HG03280 (cell line): ENCODE measurements at regions not wholly inside any gene's neighbourhood (a gene's known extent, or its start where the extent isn't known, plus 50 kb on each side); places are given as distances from the start of the nearest gene placed in this dataset.
"Not testable (repeated sequence)": the region's sequence is repeated elsewhere in the genome, so short reads cannot be mapped to it uniquely, and the experiment has no call there.

ENCODE experiments used
- ATAC-seq: cut with Tn5 transposase; IDR thresholded peaks from one replicate; pipeline ENCODE4 v1.9.1; 2021; ENCODE audit warnings: mild to moderate bottlenecking, moderate library complexity; ENCODE audit not compliant: unreplicated experiment

DNA sequence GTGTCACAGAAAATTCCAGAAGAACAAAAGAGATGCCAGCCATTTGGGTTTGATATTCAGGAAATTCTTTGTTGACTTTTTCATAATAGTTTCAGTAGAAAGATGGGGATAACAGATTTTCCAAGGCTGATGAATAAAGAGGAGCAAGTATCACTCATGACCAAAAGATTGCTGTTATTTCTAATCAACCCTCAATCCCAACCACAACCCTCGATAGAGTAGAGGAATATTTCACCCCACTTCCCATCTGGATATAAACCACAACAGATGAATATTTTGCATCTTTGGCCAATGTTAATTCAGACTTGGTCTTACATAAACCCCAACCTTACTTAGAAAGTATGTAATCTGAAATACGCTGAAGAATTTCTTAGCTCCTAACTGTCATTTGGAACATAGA lies 232.4 kb downstream of the SEC16B start:
- ATAC-seq: no peak

DNA sequence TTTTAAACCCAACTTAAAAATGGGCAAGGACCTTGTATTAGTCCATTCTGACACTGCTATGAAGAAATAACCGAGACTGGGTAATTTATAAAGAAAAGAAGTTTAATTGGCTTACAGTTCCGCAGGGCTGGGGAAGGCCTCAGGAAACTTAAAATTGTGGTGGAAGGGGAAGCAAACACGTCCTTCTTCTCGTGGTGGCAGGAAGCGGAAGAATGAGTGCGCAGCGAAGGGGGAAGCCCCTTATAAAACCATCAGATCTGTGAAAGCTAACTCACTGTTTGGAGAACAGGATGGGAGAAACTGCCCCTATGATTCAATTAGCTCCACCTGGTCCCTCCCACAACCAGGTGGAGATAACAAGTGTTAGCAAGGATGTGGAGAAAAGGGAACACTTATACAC lies 237.7 kb downstream of the SEC16B start:
- no peak for ATAC-seq

DNA sequence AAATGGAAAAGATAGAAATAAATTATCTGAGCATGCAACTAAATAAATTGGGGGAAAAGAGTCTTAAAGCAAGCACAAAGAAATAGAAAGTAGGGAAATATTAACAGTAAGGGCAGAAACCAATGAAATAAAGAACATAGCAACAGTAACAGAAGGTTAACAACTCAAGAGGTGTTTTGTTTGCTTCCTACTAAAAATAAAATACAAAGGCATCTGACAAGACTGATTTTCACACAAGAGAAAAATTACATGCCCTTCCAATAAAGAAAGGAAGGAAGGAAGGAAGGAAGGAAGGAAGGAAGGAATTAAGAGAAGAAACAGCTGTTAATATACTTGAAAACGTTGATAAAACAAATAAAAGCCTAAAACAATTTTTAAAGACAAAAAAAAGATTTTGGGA lies 240.2 kb downstream of the SEC16B start:
- no peak for ATAC-seq

DNA sequence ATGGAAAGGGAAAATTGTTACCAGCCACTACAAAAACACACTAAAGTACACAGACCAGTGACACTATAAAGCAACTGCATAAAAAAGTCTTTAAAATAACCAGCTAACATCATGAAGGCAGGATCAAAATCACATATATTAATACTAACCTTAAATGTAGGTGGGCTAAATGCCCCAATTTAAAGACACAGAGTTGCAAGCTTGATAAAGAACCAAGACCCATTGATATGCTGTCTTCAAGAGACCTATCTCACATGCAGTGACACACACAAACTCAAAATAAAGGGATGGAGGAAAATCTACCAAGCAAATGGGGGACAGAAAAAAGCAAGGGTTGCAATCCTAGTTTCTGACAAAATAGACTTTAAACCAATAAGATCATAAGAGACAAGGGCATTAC lies 246.3 kb downstream of the SEC16B start:
- no peak for ATAC-seq

DNA sequence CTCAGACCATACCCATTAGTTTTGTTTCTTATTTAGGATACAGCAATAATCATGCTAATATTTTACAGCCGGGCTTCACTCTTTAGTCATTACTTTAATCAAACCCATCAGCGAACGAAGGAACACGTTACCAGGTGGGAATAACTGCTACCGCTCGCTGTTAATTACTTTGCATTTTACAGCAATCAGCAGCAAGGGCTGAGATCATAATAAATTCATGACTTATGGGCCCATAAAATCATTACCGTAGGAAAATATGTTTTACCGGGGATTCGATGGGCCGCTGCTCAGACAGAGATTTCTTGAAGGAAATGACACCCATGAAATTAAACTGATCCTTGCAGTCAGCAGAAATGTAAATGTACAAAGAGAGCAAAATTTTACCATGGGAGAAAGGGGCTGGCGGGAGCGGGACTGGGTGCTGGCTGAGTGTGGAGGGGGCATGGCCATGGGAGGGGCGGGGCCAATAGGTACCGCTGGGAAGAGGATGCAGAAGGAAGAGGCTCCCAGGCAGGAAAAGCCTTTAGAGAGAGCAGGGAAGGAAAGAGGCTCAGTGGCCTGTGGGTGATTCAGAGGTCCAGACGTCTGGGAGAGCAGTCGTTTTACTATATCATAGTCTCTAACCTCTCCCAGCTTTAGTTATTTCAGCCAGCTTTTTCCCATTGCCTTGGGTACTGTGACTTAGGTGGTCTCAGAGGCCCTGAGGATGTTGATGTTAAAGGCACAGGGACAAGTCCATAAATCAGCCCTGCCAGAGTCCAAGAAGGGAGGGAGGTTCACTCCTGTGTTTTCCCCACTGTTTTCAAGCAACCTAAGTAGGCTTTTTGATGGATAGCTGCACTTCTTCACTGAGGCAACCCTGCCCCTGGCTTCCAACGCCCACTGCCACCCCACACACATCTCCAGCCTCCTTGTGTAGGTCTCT lies 258.9 kb downstream of the SEC16B start:
- ATAC-seq: no peak

DNA sequence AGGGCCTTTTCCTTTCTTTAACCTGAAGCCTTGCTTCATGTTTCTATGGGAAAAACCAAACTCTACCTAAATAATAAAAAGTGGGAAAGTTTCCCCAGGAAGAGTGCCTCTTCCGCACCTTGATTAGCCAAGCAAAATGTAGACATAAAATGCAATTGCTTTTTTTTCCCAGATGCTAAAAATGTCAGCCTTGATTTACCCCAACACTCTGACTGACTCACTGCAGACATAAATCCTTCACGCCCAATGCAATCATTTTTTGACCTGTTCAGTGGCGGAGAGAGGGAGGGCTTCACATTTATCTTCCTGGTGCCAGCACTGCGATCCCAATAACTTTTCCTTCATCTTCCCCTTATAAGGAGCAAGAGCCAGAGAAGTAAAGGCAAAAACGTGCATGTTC lies 261.5 kb downstream of the SEC16B start:
- no peak for ATAC-seq

DNA sequence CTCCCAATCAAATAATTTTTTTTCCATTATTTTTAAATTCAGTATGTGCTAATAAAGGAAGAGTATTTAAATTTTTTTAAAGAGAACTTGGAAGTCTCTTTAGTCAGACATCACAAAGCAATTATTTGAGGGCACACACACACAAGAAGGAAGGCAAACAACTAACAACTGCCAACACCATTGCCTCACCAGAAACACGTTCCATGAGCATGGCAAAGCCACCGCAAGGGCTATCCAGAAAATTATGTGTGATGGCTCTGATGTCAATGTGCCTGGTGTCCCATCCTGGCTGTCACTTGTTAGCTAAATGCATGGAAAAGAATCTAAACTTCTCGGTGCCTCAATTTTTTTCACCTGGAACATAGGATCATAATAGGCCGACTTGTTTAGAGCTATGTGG lies 262.9 kb downstream of the SEC16B start:
- no peak for ATAC-seq

DNA sequence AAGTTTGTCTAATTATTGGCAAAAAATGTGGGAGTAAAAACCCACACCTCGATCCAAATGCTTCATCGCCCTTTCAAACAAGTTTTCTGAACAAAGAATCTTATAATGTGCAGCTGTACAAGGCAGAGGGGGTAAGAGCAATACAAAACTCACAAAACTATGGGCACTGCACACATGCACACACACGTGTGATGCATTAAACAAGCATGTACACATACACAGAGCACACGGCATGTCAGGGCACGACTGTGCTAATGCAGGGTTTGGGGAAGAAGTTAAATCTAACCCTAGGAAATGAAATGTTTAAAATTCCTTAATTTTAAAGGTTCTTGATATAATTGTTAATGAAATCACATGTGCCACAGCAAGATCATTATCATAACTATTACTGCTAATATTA lies 264.0 kb downstream of the SEC16B start:
- no peak for ATAC-seq

DNA sequence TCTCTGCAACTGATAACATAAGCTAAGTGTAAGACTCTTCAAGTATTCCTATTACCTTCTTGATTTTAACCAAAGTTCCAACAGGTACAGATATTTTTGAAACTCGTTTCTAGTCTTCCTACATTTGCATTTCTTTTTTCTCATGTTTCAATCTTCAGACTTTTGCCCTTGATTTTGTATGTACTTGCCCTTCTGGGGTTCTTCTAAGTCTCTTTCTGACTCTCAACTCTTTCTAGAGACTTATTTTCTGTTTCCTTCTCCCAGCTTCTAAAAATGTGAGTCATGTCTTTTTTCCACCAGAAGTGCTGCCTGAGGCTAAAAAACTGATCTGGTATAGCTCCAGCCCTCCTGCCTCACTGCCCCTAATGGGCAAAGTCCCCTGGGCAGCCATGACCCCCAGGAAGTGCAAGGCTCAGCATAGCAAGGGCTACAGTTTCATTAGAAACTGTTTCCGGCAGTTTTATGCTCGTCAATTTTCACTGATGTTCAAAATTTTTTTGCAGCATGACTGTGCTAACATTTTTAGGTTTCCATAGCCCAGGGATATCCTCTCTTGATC lies 265.9 kb downstream of the SEC16B start:
- ATAC-seq: no peak

DNA sequence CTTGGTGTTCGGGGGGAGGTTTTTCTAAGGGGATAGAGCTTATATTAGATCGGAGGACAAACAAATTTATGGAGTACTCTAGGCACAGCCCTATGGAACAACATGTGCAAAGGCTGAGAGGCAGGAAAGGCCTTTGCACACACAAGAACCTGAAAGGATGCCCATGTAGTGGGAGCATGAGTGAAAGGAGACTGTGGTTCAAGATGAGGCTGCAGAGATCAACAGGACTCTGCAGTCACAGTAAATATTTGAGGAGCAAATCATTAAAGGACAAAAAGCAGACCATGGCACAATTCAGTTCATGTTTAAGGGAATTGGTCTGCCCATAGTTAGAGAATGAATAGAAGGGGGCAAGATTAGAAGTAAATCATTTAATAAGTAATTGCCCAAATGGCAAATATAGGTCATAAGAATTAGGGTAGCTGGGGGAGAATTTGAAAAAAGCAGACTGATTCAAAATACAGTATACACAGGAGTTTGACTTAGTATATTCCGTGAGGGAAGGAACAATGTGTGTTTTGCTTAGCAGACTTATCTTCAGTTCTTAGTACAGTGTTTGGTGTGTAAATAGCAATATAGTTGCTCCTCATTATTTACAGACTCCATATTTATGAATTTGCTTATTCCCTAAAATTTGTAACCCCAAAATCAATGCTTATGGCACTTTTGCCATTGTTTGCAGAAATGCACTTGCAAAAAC lies 268.1 kb downstream of the SEC16B start:
- no peak for ATAC-seq

DNA sequence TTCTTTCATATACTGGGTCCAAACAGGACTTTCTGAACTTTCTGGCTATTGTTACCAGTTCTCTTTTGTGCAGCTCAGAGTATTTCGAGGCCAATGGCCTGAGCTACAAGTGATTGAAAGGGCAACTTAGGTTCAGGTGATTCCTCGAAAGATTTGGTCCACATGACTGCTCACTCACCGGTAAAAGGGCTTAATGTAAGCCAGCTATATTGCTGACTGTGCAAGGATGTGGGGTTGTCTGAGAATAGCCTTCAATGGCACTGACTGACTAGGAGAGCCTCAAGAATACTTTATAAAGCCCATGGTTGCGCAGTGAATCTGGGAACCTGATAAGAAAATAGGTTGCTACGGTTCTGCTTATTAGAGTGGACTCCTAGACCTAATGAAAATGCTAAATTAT lies 269.0 kb downstream of the SEC16B start:
- no peak for ATAC-seq

DNA sequence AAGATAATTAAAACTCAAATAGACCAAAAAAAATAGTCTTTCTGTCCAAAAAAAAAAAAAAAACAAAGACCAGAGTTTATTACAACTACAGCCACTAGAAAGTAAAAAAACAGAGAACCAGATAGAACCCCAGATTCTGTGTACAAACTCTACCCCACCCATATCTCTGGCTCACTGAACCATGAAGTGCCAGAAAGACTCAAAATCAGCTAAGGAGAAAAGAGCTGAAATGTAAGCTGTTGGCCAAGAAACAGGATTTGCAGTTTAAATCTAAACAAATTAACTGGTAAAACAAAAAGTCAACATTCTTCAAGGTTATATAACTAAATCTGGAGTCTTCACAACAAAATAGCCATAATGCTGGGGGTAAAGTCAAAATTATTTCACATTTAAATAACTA lies 278.9 kb downstream of the SEC16B start:
- no peak for ATAC-seq

DNA sequence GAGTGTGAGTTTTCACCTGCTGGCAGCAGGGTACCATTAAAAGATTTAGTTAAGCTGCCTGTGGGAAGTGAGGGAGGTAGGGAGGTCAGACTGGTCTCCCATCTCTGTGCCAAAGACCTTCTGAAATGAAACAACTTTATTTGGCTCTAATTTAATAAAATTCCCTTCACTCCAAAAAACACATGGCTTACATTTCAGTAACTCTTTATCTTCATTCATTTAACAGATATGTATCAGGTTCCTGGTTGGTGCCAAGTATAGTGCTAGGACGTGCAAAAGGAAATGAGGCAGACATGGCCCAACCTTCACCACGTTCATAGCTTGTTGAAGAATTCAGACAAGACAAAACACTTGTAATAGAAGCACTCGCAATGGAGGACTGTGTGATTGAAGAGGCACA lies 282.3 kb downstream of the SEC16B start:
- no peak for ATAC-seq

DNA sequence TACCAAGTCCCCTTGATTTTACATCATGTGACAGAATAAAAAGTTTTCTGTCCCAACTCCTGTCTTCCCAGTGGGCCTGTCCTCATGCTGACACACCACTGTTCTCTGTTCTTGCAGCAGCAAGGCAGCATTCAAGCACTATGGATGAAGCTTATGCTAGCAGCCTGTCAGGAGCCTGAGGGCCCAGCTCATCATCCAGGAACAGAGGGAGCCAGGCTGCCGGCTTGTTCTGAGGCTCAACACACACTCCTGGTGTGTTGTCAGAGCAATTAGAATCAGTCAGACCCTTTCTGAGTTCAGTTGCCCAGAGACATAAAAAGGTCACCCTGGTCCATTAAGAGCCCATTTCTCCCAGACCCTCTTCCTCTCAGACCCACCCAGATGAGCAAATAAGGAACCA lies 282.9 kb downstream of the SEC16B start:
- no peak for ATAC-seq

DNA sequence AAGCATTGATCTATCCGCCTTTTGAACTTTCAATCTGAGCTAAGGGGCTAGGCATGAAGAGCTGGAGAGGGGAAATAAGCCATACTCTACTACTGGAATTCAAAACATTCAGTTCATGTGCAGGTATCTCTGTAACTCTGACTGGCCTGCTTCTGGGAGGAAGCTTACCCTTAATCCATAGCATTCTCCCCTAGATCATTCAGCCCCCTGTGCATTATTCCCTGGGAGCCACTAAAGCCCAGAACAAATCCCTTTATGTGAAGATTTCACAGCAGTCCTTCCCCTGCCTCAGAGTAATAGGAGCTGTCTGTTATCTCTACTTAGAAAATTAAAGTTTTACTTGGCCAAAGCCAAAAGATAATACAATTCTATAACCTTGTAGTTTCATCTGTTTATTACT lies 300.7 kb downstream of the SEC16B start:
- ATAC-seq: no peak

DNA sequence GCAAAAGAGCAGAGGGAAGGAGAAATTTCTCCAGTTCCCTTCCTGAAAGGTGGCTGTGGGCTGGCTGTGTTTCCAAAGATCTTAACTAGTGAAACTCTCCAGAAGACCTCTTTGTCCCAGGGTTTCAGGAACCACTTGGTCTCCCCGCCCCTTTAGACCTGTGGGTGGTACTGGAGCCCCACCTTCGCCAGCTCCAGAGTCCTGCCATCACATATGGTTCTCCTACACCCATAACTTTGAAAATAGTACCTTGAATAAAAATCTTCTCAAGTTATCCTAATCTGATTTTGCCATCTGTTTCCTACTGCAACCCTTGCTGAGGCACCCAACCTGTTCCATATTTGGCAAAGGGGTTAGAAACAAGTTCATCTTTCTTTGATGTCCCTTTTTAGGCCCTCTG lies 303.9 kb downstream of the SEC16B start:
- ATAC-seq: no peak

DNA sequence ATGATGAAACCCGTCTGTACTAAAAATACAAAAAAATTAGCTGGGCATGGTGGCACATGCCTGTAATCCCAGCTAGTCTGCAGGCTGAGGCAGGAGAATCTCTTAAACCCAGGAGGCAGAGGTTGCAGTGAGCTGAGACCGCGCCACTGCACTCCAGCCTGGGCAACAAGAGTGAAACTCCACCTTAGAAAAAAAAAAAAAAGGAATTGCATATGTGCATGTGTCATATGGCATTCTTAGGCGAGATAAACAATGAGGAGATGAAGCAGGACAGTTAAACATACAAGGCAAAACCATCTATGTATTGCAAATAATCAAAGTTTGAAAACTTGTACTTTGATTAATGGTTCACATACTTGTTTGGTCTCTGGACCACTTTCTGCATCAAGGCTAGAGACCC lies 305.1 kb downstream of the SEC16B start:
- ATAC-seq: not testable (repeated sequence)

DNA sequence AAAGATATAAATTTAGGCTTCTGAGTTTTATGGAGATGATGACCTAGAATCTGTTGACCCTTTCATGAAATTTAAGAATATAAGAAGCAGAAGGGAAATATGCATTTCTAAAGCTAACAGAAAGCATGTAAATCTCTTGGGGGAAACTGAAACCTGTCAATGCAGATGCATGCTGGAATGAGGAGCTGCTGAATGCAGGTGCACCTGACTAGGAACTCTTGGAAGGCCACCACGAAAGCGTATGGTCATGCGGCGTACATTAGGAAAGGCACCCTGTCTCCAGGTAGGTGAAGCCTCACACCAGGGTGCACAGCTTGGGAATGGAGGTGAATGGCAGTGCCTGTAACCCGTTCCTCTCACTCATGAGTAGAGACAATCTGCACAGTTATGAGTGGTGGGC lies 309.7 kb downstream of the SEC16B start:
- ATAC-seq: no peak

DNA sequence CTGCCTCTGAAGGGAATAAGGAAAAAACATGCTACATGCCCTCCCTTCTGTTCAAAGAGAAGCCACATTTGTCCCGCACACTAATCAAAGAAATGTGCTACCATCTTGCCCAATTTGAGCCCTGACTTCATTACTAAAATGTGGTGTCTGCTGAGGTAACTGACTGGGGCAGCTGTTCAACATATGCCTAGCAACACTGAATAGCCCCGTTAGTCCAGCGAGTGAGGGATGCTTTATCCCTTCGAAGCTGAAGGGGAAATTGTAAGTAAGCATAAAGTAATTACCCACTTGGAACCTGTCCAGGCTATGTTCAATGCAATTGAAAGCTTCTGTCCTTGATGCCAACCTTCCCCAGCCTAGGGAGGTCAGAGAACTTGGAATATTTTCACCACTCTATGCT lies 310.6 kb downstream of the SEC16B start:
- no peak for ATAC-seq

DNA sequence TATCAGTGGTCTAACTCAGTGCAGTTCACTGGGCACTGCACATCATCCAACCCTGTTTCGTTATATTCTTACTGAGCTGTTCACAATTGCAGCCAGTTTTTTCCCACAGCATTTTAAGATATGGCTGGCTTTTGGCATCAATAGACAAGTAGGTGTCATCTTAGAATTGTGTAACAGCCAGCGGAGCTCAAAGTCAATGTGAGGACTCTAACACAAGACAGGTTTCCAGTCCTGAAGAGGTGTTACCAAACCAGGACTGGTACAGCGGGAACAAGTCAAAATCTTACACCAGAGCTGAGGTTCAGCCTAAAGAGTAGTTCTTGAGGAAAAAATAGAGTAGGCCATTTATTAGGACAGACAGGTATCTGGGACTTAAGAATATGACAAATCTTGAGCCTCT lies 313.3 kb downstream of the SEC16B start:
- ATAC-seq: no peak

DNA sequence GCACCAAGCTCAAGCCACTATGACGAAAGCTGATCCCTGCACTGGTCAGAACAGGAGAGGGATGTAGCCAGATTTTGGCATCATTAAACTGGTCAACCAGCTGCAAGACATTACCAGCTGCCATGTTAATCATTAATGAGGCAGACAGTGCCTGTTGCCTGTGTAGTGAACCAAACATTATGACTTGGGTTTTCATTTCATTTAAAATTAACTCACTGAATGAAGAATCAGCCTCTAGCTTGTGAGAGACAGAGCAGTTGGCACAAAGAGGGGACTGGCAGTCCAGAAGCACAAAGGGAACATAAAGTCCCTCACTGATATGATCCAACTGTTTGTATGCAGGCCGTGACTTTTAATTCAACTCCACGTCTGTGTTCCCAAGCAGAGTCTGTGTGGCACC lies 318.9 kb downstream of the SEC16B start:
- ATAC-seq: no peak

DNA sequence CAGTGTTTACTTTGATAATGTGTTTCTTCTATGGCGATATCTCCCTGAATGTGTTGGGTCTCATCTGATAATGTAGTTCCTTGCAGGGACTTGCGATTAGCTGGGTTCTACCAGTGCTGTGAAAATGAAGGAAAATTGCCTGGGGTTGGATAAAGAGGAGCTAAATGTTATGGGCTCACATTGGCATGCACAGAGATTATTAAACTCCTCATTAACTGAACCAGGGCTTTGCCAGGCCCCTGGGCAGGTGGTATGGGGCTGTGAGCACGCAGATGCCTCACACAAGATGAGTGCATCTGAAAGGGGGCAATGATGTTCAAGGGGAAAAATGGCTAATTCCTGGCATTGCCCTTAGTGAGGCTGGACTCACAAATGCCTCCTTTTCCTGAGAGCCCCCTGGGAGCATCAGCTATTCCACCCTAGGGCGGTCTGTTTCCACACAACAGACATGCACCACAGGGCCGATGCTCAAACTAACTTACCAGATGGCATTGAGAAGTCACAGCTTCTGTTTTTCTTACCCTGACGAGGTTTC lies 321.1 kb downstream of the SEC16B start:
- ATAC-seq: no peak
